Omental fat pad (tissue), 3 donors: ENCODE measurements at regions not wholly inside any gene's neighbourhood (a gene's known extent, or its start where the extent isn't known, plus 50 kb on each side); places are given as distances from the start of the nearest gene placed in this dataset.

ENCODE experiments used
- ATAC-seq: fragments of 150-250 bp; one replicate; pipeline ENCODE4 v1.9.1; 2016; ENCODE audit warnings: mild to moderate bottlenecking, moderate library complexity; ENCODE audit not compliant: low FRiP score
- DNase-seq: peaks from one replicate; pipeline ENCODE4 v3.0.0-alpha.2; 2019; ENCODE audit warnings: low spot score
- CTCF ChIP-seq, 3 donors: fragments of 450-650 bp; IDR thresholded peaks; one replicate each; pipeline ENCODE4 v1.5.1; 2016 to 2017; ENCODE audit warnings: antibody characterized with exemption in 3 of 3, mild to moderate bottlenecking in 3 of 3, moderate library complexity in 2 of 3

- no peak for DNase-seq
- no peak for TF ChIP-seq CTCF (IDR thresholded peaks at IDR 0.05)
- no peak for ATAC-seq
Observed at GRCh38 chr11:38582756-38583155, 1984.7 kb upstream of the RAG2 start.

DNA sequence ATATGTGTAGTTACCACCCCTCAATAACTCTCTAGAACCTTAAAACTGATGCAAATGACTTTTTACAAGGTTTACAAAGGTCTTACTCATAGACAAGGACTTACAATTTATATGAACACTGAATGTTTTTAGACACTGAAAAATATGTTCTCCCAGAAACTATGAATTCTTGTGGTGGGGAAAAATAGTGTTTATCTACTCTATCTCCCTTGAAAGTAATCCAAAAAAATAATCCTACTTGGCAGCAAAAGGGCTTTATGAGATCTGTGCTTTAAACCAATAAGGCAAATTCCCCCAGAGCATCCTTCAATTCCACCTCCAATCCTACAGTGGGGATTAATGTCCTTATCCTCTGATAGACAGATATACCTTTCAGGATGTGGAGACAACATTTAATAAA is 1984.1 kb upstream of the RAG2 start:
- no peak for TF ChIP-seq CTCF (IDR thresholded peaks at IDR 0.05)
- DNase-seq (no peak), ATAC-seq (no peak)

GRCh38 chr11:38577769-38578168 is 1979.7 kb upstream of the RAG2 start:
- TF ChIP-seq CTCF (IDR thresholded peaks at IDR 0.05), result no peak
- ATAC-seq (no peak), DNase-seq (no peak)

DNA sequence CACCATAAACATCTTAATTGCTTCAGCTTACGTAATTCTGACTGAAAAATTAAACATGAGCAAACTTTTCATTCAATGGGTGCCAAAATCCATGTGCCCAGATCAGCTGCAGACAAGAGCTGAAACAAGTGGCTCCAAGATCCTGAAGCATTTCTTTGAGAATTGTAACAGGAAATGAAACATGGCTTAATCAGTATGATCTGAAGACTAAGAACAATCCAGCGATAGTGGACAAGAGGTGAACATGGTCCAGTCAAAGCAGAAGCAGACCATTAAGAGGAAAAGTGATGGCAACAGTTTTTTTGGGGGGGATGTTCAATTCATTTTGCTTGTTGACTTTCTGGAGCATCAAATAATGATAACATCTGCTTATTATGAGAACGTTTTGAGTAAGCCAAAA is 1964.5 kb upstream of the RAG2 start:
- DNase-seq (no peak), ATAC-seq (no peak)
- TF ChIP-seq CTCF (IDR thresholded peaks at IDR 0.05), result no peak

DNA sequence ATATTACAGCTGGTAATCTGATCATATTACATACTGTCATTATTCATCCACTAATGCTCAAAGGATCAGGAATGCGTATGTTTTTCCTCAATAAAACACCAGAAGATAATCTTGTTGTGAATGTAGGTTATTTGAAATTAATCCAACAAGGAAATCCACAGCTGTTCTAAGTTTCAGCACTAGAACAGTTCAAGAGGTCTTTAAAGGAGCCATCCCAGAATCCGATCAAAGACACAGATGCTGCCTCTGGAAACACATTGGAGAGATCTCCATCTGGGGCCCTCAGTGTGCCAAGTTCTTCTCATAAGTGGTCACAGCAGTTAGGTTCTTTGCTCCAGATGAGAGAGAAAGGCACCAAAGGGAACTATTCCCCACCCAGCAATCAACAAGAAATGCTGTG is 1955.1 kb upstream of the RAG2 start:
- no peak for TF ChIP-seq CTCF (IDR thresholded peaks at IDR 0.05)
- ATAC-seq (no peak), DNase-seq (no peak)

DNA sequence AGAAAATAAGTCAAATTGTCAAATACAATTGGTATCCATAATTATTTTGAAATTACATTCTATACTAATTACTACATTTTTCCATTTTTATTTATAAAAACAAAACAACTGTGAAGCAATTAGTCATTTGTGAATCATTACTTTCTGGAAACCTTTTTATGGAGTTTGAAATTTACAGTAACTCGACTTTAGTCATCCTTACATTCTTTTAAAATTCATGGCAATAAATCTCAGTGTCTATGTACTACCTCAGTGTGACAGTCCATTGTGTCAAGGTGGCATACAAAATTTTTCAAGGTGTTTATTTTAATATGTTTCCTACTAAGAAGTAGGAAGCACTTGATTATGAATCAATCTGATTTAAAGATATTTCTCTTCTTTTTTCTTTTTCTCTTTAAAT is 1949.4 kb upstream of the RAG2 start:
- no peak for ATAC-seq

DNA sequence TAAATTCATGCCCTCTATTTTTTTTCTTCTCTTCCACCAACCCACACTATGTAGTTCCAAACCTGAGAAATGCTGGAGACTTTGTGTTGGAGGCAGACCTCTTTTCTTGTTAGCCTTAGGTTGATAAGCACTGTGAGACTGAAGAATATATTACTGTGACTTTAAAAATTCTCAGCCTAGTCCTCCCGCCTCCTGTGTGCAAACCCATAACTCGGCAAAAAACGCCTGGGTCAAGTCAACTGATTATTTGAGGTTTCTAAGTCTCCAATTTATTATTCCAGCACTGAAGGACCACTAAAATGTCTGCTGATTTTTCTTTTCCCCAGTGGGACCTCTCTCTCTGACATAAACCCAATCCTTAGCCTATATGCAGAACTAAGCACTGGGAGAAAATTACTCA is 1946.0 kb upstream of the RAG2 start:
- no peak for TF ChIP-seq CTCF (IDR thresholded peaks at IDR 0.05)
- ATAC-seq (no peak), DNase-seq (no peak)

More for the DNA sequence above, 1949.4 kb upstream of the RAG2 start:
- DNase-seq, result no peak
- no peak for TF ChIP-seq CTCF (IDR thresholded peaks at IDR 0.05)
